Urinary bladder (tissue), 3 donors: ENCODE measurements at regions not wholly inside any gene's neighbourhood (a gene's known extent, or its start where the extent isn't known, plus 50 kb on each side); places are given as distances from the start of the nearest gene placed in this dataset.

Source experiments
- DNase-seq: peaks from one replicate; pipeline ENCODE4 v3.0.0-alpha.2; 2015; ENCODE audit errors: extremely low spot score
- H3K27ac ChIP-seq: one replicate; pipeline ENCODE4 v1.5.1; 2013; ENCODE audit warnings: low read depth, mild to moderate bottlenecking, moderate library complexity
- H3K36me3 ChIP-seq: one replicate; pipeline ENCODE4 v1.6.1; 2013; ENCODE audit warnings: mild to moderate bottlenecking, moderate library complexity; ENCODE audit not compliant: insufficient read depth
- H3K4me1 ChIP-seq: one replicate; pipeline ENCODE4 v1.6.1; 2013; ENCODE audit warnings: mild to moderate bottlenecking, moderate library complexity; ENCODE audit not compliant: insufficient read depth
- H3K4me3 ChIP-seq: one replicate; pipeline ENCODE4 v1.5.1; 2013; ENCODE audit warnings: low read depth, low read length
- WGBS: extraction: QIAGEN DNeasy Blood & Tissue Kit; methylation state at CpG from one replicate; pipeline ENCODE4 v1.1.7; 2013; 5-methylcytosine and 5-hydroxymethylcytosine counted together
- donor health status: healthy with polysubstance abuse.
- donor health status: healthy.

DNA sequence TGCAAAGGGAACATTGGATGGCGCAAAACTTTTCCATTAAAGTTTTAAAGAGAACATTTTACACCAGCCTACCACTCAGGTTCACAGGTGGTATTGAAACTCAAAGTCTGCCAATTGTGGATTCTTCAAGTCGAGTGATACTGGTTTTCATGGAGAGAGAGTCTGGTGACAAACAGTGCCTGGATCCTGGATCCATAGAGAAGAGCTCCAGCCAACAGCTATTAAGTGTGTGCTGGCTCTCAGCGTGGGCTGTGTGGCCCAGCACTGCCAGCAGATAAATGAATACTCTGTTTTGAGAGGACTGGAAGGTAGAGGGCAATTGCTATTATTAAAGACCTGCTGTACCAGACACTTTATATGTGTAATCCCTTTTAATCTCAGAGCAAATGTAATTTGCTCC lies 118.9 kb upstream of the SYT6 start:
- H3K4me1 ChIP-seq: no peaks in the 10 kb centered on the region
- 74% methylated on average over 3 of the region's 3 CpGs for WGBS
- no peak overlapping the region for H3K27ac ChIP-seq
- no peak for DNase-seq
- no peak overlapping the region for H3K4me3 ChIP-seq
- H3K36me3 ChIP-seq: no peaks in the 10 kb centered on the region

DNA sequence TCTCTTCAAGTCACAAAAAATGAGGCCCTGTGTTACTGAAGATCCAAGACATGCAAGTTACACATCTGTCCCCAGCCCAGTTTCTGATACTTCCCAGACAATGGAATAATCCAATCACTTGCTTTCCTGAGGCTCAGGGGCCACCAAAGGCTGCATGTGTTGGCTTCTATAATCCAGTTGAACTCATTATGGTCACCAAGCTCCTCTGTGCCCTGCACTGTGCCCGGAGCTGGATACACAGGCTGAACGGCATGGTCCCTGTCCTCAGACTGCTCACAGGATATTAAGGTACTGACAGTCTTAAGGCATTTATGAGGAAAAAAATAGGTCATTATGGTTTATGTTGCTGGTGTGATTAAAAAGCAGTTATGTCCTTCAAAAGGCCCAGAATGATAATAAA lies 117.0 kb upstream of the SYT6 start:
- no peaks in the 10 kb centered on the region for H3K4me1 ChIP-seq
- WGBS: 97% methylated on average over 2 of the region's 2 CpGs
- no peak overlapping the region for H3K27ac ChIP-seq

DNA sequence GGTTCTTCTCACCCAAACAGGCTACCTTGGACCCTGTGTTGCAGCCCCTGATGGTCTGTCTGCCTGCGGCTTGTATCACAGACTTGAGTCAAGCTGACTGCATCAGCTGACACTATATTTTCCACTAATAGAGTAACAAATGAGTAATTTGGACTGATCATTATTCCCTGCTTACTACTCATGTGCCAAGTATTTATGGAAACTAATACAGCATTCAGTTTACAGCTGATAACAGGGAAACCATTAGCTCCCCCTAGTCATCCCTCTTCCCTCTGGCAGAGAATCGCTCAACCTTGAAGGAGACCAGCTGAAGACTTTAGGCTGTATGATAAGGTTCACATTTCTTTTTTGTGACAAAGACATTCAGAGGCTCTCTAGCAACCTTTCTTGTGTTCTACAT lies 116.6 kb upstream of the SYT6 start:
- Histone ChIP-seq H3K36me3 (no peaks in the 10 kb centered on the region), H3K4me3 (no peak overlapping the region), H3K27ac (no peak overlapping the region), H3K4me1 (no peaks in the 10 kb centered on the region)
- 56% methylated on average over 2 of the region's 2 CpGs for WGBS
- DNase-seq: no peak

More for the DNA sequence above, 117.0 kb upstream of the SYT6 start:
- no peak for DNase-seq
- Histone ChIP-seq H3K36me3 (no peaks in the 10 kb centered on the region), H3K4me3 (no peak overlapping the region)

DNA sequence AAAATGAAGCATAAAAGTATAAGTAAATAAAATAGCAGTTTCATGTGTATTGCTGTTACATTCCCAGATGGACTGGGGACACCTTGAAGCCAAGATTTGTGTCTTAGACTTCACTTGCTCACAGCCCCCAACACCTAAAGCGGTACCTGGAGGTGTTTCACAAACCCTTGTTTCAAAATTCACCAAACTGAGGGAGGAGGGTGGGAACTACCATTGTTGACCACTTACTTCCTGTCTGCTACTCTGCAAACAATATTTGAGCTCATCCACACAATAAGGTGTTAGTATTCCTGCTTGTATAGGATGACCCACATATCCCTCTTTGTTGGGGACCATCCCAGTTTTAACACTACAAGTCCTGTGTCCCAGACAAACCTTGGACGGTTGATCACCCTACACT lies 115.9 kb upstream of the SYT6 start:
- DNase-seq: no peak
- no peak overlapping the region for H3K27ac ChIP-seq
- no peaks in the 10 kb centered on the region for H3K36me3 ChIP-seq
- H3K4me3 ChIP-seq: no peak overlapping the region
- no peaks in the 10 kb centered on the region for H3K4me1 ChIP-seq
- 94% methylated on average over 2 of the region's 2 CpGs for WGBS

DNA sequence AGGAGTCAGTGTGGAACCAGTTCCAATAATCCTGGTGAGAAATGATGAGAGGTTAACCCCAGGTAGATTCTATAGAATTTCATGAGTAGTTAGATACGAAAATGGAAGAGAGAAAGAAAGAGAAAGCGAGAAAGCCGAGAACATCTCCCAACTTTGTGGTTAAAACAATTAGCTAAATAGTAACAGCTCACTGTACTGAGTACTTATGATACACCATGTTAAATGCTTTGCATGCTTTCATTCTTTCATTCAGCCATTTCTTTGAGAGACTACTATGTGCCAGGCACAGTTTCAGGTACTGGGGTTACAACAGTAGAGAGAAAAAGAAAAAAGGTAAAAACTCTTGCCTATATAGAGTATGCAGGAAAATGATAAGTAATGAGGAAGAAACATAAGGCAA lies 109.7 kb upstream of the SYT6 start:
- no peak overlapping the region for H3K27ac ChIP-seq
- H3K36me3 ChIP-seq: no peaks in the 10 kb centered on the region
- H3K4me3 ChIP-seq: no peak overlapping the region
- H3K4me1 ChIP-seq: no peaks in the 10 kb centered on the region
- 92% methylated on average over 3 of the region's 3 CpGs for WGBS
- DNase-seq: no peak

DNA sequence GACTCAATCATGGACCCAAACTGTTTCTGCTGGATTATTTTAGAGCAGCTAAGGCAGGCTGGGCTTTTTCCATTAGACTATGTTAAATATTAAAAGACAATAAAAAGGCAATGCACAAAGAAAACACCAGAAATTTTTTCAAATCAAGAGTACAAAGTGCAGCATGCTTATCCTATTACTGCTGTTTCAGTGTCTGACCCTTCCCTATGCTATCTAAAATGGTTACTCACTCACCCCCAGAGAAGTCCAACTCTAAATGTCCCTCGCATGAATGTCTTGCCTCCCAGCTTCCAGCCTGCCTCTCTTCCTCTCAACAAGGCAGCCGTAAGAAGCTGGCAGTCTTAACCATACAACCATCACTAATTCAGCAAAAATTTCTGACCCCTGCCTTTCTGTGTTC lies 108.7 kb upstream of the SYT6 start:
- Histone ChIP-seq H3K4me3 (no peak overlapping the region), H3K4me1 (no peaks in the 10 kb centered on the region), H3K36me3 (no peaks in the 10 kb centered on the region), H3K27ac (no peak overlapping the region)
- DNase-seq: no peak
- 68% methylated on average over 2 of the region's 2 CpGs for WGBS

DNA sequence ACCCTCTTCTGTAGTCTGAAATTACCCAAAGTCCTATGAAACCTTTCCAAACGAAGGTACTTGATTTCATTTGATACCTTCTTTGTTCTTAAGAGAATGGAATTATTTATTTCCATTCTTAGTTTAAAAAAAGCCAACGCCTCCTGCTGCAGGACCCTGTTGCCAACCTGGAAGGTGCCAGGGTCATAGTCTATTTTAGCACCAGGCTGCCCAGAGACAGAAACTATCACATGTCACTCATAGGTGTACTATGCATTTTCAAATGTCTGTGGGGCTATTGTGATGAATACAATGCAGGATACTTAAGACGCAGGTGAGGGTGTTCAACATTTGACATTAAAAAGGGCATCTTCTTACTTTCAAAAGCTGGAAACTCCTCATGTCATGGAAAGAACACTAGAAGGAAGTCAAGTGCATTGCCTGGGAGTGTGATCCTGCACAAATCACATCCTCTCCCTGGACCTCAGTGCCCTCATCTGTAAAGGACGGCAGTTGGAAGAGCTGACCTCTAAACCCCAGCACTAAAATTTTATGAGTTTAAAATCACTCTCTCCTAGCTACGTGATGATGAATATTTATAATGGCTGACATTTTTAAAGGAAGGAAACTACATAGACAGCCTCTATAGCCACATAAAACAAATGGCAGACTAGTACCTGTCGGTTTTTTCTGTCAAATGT lies 107.3 kb upstream of the SYT6 start:
- no peak overlapping the region for H3K27ac ChIP-seq
- 50% methylated on average over 6 of the region's 6 CpGs for WGBS
- DNase-seq: no peak

DNA sequence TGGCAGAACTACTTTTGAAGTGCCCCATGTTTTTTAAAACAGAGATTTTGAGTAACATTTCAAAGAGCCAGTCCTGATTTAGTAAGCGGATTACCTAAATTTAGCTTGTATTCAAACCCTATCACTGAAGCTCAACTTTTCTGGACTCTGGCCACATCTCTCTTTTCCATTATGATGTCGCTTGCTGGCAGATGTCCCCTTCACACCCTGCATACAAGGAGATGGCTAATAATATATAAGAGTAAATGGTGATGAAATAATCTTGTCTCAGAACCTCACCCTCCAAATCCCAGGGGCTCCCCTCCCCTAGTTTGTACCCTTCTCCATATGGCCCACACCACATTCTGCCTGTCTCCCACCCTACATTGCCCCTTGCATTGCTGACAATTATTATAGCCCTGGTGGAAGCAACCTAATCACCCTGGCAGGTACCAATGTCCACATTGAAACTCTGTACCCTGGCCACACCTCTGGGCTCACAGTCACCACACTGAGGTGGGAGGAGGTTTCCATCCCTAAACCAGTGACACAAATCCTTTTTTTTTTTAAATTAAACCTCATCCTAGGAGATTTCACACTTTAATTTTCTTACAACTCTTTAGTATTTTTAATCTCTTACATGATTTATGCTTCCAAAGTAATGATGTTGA lies 106.0 kb upstream of the SYT6 start:
- no peak for DNase-seq
- WGBS: 37% methylated on average over 2 of the region's 2 CpGs

More for the DNA sequence above, 107.3 kb upstream of the SYT6 start:
- Histone ChIP-seq H3K4me3 (no peak overlapping the region), H3K4me1 (no peaks in the 10 kb centered on the region), H3K36me3 (no peaks in the 10 kb centered on the region)

DNA sequence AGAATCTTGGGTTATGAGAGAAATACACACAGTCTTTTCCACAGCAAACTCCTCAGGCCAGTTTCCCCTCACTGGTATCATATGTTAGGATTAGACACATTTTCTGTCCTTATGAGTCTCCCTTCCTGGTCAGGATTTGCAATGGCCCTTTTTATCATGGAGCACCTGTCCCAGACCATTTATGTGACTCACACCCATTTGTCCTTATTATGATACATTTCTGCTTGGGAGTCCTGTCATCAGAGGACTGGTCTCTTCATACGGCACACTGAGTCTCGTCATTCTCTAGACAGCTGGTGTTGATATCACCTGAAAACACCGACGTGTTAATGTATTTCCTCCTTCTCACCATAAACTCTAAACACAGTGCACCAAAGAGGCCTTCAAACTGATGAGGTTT lies 105.0 kb upstream of the SYT6 start:
- WGBS: 78% methylated on average over 4 of the region's 4 CpGs

More for the DNA sequence above, 106.0 kb upstream of the SYT6 start:
- no peaks in the 10 kb centered on the region for H3K4me1 ChIP-seq
- H3K36me3 ChIP-seq: no peaks in the 10 kb centered on the region
- no peak overlapping the region for H3K27ac ChIP-seq
- H3K4me3 ChIP-seq: no peak overlapping the region

DNA sequence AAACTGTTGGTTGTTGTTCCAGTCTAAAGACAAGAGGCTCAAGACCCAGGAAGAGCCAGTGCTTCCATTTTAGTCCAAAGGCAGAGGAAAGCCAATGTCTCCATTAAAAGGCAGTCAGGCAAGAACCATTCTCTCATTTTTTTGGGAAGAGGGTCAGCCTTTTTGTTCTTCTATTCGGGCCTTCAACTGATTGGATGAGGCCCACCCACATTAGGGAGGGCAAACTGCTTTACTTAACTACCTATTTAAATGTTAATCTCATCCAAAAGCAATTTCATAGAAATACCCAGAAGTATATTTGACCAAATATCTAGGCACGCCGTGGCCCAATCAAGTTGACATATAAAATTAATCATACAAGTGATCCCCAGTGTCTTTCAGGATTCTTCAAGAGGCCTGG lies 104.4 kb upstream of the SYT6 start:
- Histone ChIP-seq H3K4me1 (no peaks in the 10 kb centered on the region), H3K4me3 (no peak overlapping the region), H3K36me3 (no peaks in the 10 kb centered on the region), H3K27ac (no peak overlapping the region)
- no peak for DNase-seq
- 94% methylated on average over 3 of the region's 3 CpGs for WGBS

More for the DNA sequence above, 105.0 kb upstream of the SYT6 start:
- no peak for DNase-seq
- no peak overlapping the region for H3K4me3 ChIP-seq
- no peaks in the 10 kb centered on the region for H3K4me1 ChIP-seq
- H3K36me3 ChIP-seq: no peaks in the 10 kb centered on the region
- H3K27ac ChIP-seq: no peak overlapping the region

DNA sequence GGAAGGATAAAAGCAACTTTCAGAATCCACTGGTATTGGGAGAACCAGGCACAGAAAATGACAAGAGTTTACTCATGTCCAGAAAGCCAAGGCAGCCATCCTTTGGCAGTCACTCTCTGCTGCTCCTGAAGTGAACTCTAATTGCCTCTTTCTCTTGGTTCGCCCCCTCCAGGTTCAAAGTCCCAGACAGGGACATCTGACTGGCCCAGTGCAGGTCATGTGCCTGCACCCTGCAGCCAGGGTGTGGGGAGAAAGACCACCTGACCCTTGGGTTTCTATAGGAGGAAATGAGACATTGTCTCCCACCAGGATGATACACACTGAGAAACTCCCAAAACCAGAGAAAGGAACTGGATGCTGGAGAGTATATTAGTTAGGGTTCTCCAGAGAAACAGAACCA lies 103.9 kb upstream of the SYT6 start:
- Histone ChIP-seq H3K4me3 (no peak overlapping the region), H3K27ac (no peak overlapping the region), H3K4me1 (no peaks in the 10 kb centered on the region), H3K36me3 (no peaks in the 10 kb centered on the region)
- 89% methylated on average over 1 of the region's 1 CpG for WGBS
- no peak for DNase-seq

DNA sequence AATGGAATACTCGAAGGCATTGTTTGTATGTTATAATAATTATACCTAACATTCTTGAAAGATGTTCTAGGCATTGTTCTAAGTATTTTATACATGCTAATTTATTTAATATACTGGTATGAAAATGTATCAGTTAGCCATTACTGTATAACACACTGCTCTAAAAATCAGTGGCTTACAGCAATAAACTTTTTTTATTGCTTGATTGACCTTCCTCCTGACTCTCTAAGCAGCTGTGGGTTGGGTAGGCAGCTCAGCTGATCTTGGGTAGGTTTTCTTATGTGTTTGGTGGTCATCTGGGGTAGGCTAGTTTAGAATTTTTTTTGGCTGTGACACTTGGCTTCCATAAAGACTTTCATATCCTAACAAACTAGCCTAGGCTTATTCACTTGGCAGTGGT lies 100.2 kb upstream of the SYT6 start:
- 87% methylated on average over 1 of the region's 1 CpG for WGBS
- Histone ChIP-seq H3K36me3 (no peaks in the 10 kb centered on the region), H3K4me3 (no peak overlapping the region), H3K27ac (no peak overlapping the region), H3K4me1 (no peaks in the 10 kb centered on the region)
- DNase-seq: no peak

DNA sequence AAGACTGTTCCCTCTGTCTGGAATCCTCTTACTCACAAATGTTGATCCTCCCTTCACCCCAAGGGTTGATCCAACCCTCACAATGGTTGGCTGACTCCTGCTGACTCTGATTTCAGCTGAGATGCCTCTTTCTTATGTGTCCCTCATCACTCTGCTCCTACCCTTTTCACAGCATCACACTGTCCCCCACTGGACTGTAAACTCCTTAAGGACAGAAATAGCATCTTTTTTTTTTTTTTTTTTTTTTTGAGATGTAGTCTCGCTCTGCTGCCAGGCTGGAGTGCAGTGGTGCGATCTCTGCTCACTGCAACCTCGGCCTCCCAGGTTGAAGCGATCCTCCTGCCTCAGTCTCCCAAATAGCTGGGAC lies 97.9 kb upstream of the SYT6 start:
- Histone ChIP-seq H3K36me3 (no peaks in the 10 kb centered on the region), H3K4me3 (no peak overlapping the region), H3K4me1 (no peaks in the 10 kb centered on the region), H3K27ac (no peak overlapping the region)
- WGBS: 87% methylated on average over 4 of the region's 4 CpGs
- no peak for DNase-seq

DNA sequence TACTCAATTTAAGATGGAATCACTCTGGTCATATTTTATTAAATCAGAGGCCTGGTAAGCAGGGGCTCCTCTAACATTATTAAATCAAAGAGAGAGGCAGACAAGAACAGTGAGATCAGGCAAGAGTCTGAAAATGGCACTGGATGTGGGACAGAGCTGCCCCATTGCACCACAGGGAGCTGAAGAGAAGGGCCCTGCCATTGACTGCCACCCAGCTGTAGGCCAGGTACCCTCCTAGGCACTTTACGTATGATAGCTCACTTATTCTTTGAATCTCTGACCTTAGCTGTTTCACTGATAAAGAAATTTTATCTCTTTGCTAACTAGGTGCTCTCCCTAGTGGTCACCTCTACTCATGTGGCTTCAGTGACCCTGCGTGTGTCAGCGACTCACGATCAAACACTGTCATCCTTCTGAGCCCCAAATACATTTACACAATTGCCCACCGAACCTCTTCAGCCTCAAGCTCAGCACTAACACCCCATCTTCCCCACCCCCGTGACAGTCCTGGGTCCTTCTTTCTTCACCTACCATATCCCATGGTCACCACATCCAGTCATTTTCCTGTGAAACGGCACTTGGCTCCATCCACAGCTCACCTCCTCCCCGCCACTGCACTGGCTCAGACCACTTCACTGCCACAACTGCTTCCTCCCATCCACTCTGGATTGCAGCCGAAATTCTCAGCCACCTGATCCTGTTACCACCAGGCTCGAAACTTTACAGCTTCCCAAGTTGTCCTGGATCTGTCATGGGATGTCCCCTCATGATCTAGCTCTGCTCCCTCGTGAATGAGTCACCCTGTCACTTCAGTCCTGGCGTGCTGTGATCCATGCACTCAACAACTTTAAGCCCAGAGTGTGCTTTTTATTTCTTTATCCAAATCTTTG lies 97.3 kb upstream of the SYT6 start:
- Histone ChIP-seq H3K4me3 (no peak overlapping the region), H3K27ac (no peak overlapping the region), H3K4me1 (no peaks in the 10 kb centered on the region), H3K36me3 (no peaks in the 10 kb centered on the region)
- DNase-seq: no peak
- WGBS: 78% methylated on average over 12 of the region's 12 CpGs
